Stomach (tissue), 8 donors: ENCODE measurements at regions not wholly inside any gene's neighbourhood (a gene's known extent, or its start where the extent isn't known, plus 50 kb on each side); places are given as distances from the start of the nearest gene placed in this dataset.
A peak's percentile ranks its signal among the peaks of the same experiment; 100 is the strongest.

Experiments used
- DNase-seq, 2 donors: peaks; one replicate each; pipeline versions ENCODE4 v3.0.0 to v3.0.0-alpha.2; 2013 to 2019
- H3K27ac ChIP-seq, 5 donors: fragments of 200-600 bp in 4 of 5; sonication (generic) in 4 of 5; one replicate each; pipeline ENCODE4 v1.5.1; 2013 to 2019; ENCODE audit warnings: mild to moderate bottlenecking in 1 of 5, moderate library complexity in 1 of 5
- H3K27me3 ChIP-seq, 3 donors: fragments of 200-600 bp; sonication (generic); one replicate each; pipeline ENCODE4 v1.5.1; 2017 to 2019; ENCODE audit warnings: mixed run types in 1 of 3
- H3K36me3 ChIP-seq, 4 donors: fragments of 200-600 bp; sonication (generic); 1 replicate in 3 of 4; 2 replicates in 1 of 4; pipeline ENCODE4 v1.5.1; 2016 to 2019
- H3K4me1 ChIP-seq, 4 donors: fragments of 200-600 bp; sonication (generic); one replicate each; pipeline ENCODE4 v1.5.1; 2016 to 2019
- H3K4me3 ChIP-seq, 4 donors: fragments of 200-600 bp; sonication (generic) in 3 of 4; one replicate each; pipeline ENCODE4 v1.5.1; 2016 to 2019; ENCODE audit warnings: mild to moderate bottlenecking in 1 of 4
- H3K9me3 ChIP-seq, 4 donors: fragments of 200-600 bp; sonication (generic); one replicate each; pipeline ENCODE4 v1.5.1; 2016 to 2019
- EP300 ChIP-seq: sonication (generic); formaldehyde crosslinking; IDR thresholded peaks from one replicate; pipeline ENCODE4 v1.6.1; 2017; ENCODE audit warnings: antibody characterized with exemption
- POLR2A ChIP-seq, 4 donors: fragments of 450-650 bp; IDR thresholded peaks; one replicate each; pipeline ENCODE4 v1.6.1; 2016; ENCODE audit warnings: antibody characterized with exemption in 4 of 4, control low read depth in 2 of 4, mild to moderate bottlenecking in 1 of 4, moderate library complexity in 1 of 4
- POLR2AphosphoS5 ChIP-seq, 3 donors: sonication (generic); formaldehyde crosslinking; IDR thresholded peaks; one replicate each; pipeline ENCODE4 v1.6.1; 2016; ENCODE audit warnings: antibody characterized with exemption in 3 of 3
- WGBS, 5 donors: extraction: QIAGEN DNeasy Blood & Tissue Kit in 3 of 5; methylation state at CpG; one replicate each; pipeline versions ENCODE4 v1.1.5 to v1.1.7; 2013 to 2018; 5-methylcytosine and 5-hydroxymethylcytosine counted together
- intact Hi-C: fragments of 100-400 bp; cut with DNase I; formaldehyde crosslinking; loops from one replicate; pipeline ENCODE4 v1.15.1; 2023; ENCODE audit warnings: low total_unique reads
- TF ChIP-seq, protein P1 (sequence below), 7 experiments: fragments of 450-650 bp in 4 of 7; fragments of 200-600 bp in 3 of 7; sonication (generic) in 3 of 7; IDR thresholded peaks; one replicate each; pipeline ENCODE4 v1.5.1; 2016 to 2019; ENCODE audit warnings: antibody characterized with exemption in 7 of 7, control low read depth in 2 of 7, mild to moderate bottlenecking in 1 of 7
- donor health status: healthy with polysubstance abuse.
- donor health status: Bipolar disorder and iron deficiency.
- donor health status: healthy.

DNA sequence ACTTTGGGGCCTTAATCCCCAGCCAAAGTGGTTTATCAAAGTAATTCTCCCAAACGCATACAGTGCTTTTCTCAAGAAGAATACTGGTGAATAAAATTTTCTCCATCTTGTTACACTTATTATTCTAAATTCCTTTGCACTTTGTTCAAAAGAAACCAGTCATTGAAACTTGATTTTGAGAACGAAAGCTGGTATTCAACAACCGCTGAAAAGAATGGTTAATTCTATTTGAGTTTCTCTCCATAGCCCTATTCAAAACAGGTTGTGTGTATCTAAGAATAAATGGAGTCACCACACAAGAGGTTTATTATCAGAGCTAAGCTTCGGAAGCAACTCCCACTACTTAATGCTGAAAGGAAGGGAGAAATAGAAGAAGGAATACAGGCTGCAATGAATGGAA, 117.7 kb downstream of the C1D start:
- intact Hi-C loops = no loop called here
- 64 to 80% (median 73%) methylated on average over 4 of the region's 4 CpGs for WGBS, 5 donors
- Histone ChIP-seq H3K27ac (no peak overlapping the region), H3K36me3 (no peaks in the 10 kb centered on the region), H3K9me3 (peaks cover 0 to 10% (median 0%) of the 10 kb centered on the region in 4 donors), H3K4me1 (peaks cover 0 to under 1% (median under 1%) of the 10 kb centered on the region in 4 donors), H3K4me3 (no peak overlapping the region), H3K27me3 (no peaks in the 10 kb centered on the region)
- no peak for TF ChIP-seq EP300
- TF ChIP-seq, protein P1, sequence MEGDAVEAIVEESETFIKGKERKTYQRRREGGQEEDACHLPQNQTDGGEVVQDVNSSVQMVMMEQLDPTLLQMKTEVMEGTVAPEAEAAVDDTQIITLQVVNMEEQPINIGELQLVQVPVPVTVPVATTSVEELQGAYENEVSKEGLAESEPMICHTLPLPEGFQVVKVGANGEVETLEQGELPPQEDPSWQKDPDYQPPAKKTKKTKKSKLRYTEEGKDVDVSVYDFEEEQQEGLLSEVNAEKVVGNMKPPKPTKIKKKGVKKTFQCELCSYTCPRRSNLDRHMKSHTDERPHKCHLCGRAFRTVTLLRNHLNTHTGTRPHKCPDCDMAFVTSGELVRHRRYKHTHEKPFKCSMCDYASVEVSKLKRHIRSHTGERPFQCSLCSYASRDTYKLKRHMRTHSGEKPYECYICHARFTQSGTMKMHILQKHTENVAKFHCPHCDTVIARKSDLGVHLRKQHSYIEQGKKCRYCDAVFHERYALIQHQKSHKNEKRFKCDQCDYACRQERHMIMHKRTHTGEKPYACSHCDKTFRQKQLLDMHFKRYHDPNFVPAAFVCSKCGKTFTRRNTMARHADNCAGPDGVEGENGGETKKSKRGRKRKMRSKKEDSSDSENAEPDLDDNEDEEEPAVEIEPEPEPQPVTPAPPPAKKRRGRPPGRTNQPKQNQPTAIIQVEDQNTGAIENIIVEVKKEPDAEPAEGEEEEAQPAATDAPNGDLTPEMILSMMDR (IDR thresholded peaks at IDR 0.05) = no peak
- no peak for TF ChIP-seq POLR2AphosphoS5 (IDR thresholded peaks at IDR 0.05)
- no peak for TF ChIP-seq POLR2A (IDR thresholded peaks at IDR 0.05)
- DNase-seq = no peak

DNA sequence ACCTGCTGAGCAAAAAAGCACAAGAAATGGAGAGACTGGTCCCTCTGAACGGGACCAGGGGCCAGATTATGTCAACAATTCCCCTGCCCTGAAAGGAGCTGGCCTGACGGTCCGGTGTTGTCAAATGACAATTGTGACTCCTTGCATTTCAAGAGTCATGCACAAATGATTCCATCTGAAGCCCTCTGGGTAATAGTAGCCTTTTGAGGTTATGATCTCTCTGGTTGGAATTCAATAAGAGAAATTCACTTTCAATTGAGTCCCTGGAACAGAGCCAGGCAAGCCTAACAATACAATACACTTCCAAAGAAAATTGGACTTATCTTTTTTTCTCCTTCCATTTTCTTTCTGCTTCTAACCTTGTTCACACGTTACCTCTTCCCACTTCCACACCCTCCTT, 116.9 kb downstream of the C1D start:
- 52 to 60% (median 55%) methylated on average over 4 of the region's 4 CpGs for WGBS, 5 donors
- no peak overlapping the region for H3K27ac ChIP-seq
- TF ChIP-seq, protein P1 (IDR thresholded peaks at IDR 0.05) = no peak
- TF ChIP-seq POLR2AphosphoS5 (IDR thresholded peaks at IDR 0.05) = no peak
- TF ChIP-seq EP300 = no peak
- no peak for TF ChIP-seq POLR2A (IDR thresholded peaks at IDR 0.05)
- H3K4me1 ChIP-seq = peaks cover 0 to 9% (median 3%) of the 10 kb centered on the region in 4 donors
- intact Hi-C loops = no loop called here
- peaks cover 0 to 10% (median 0%) of the 10 kb centered on the region in 4 donors for H3K9me3 ChIP-seq
- peak in 1 of 2 donors; percentile 34 for DNase-seq
- no peaks in the 10 kb centered on the region for H3K27me3 ChIP-seq
- no peaks in the 10 kb centered on the region for H3K36me3 ChIP-seq
- H3K4me3 ChIP-seq = no peak overlapping the region

DNA sequence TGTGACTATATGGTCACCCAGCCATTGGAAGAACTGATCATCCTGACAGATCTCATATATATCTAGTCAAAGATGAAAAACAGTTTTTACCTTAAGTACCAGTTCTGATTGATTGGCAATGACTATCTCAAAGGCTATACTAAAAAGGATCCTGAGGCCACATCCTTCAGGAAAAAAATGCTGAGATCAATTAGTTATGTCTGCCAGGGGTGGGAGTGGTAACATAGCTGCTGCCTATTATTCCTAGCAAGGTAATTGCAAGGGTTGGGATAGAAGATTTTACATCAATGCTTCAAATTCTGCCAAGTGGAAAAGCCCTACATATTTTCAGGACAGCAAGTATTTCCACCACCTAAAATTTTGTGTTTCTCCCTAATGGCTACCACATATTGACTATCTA, 114.7 kb downstream of the C1D start:
- TF ChIP-seq POLR2AphosphoS5 (IDR thresholded peaks at IDR 0.05) = no peak
- no peak for TF ChIP-seq POLR2A (IDR thresholded peaks at IDR 0.05)
- TF ChIP-seq, protein P1 (IDR thresholded peaks at IDR 0.05) = no peak
- TF ChIP-seq EP300 = no peak
- H3K27me3 ChIP-seq = no peaks in the 10 kb centered on the region
- no peak for DNase-seq
- peaks cover 0 to 2% (median 0%) of the 10 kb centered on the region in 4 donors for H3K9me3 ChIP-seq
- intact Hi-C loops = no loop called here
- H3K27ac ChIP-seq = no peak overlapping the region
- H3K4me1 ChIP-seq = peaks cover 0 to 12% (median 6%) of the 10 kb centered on the region in 4 donors
- H3K4me3 ChIP-seq = no peak overlapping the region
- no peaks in the 10 kb centered on the region for H3K36me3 ChIP-seq

DNA sequence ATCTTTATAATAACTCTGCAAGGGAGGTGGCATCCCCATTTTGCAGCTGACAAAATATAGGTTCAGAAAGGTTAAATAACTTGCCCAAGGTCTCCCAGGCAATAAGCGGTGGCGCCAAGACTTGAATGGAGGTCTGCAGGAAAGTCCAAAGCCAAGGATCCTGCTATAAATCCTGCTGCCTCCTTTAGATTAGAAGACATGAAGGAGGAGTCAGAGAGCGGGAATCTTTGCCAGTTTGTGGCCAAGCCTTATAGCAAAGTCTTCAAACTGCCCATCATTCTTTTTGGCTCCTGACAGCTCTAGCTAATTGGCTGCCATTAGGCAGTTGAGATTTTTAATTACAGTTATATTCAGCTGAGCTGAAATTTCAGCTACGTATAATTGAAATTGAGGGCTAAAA, 114.3 kb downstream of the C1D start:
- H3K27ac ChIP-seq = no peak overlapping the region
- no peaks in the 10 kb centered on the region for H3K36me3 ChIP-seq
- intact Hi-C loops = no loop called here
- TF ChIP-seq POLR2AphosphoS5 (IDR thresholded peaks at IDR 0.05) (no peak), POLR2A (IDR thresholded peaks at IDR 0.05) (no peak), EP300 (no peak)
- TF ChIP-seq, protein P1 (IDR thresholded peaks at IDR 0.05) = no peak
- H3K27me3 ChIP-seq = no peaks in the 10 kb centered on the region
- peaks cover 0 to 12% (median 6%) of the 10 kb centered on the region in 4 donors for H3K4me1 ChIP-seq
- no peak overlapping the region for H3K4me3 ChIP-seq
- no peak for DNase-seq
- WGBS, 5 donors = 92 to 96% (median 95%) methylated on average over 4 of the region's 4 CpGs
- H3K9me3 ChIP-seq = no peaks in the 10 kb centered on the region
